ENCODE measurements at regions not wholly inside any gene's neighbourhood (a gene's known extent, or its start where the extent isn't known, plus 50 kb on each side); places are given as distances from the start of the nearest gene placed in this dataset.

DNA sequence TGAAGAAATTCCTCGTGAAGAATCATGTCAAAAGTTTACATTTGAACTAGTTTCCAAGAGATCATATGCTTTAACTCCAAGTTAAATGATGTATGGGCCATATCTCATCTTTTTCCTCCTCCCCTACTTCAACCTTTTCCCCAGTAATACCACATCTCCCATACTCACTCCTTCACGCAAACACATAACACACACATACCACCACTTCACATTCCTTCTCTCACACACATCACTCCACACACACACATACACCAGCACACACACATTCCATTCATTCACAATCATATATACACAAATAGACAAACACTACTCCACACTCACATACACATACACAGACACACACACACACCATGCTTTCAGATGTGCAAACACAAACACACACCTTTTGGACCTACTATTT, 769.0 kb upstream of the NR2F2 start:
- no peaks in the 10 kb centered on the region for H3K79me2 ChIP-seq (replicated peaks; ENCODE audit: insufficient read depth)
- TF ChIP-seq EZH2phosphoT487 (IDR thresholded peaks at IDR 0.05; ENCODE audit: unreplicated experiment) (no peak), EZH2 (IDR thresholded peaks at IDR 0.05; ENCODE audit: low read depth, unreplicated experiment) (no peak), STAT1 (IDR thresholded peaks at IDR 0.05; ENCODE audit: unreplicated experiment) (no peak), CREB1 (CRISPR knock-in tag; IDR thresholded peaks at IDR 0.05; ENCODE audit: low read depth) (no peak), ZNF331 (CRISPR knock-in tag; IDR thresholded peaks at IDR 0.05; ENCODE audit: low read depth) (no peak), NANOG (IDR thresholded peaks at IDR 0.05; ENCODE audit: borderline replicate concordance) (no peak), ZNF114 (CRISPR knock-in tag; IDR thresholded peaks at IDR 0.05) (no peak), POLR2AphosphoS5 (IDR thresholded peaks at IDR 0.05; ENCODE audit: low read depth) (no peak), JUNB (IDR thresholded peaks at IDR 0.05; ENCODE audit: unreplicated experiment) (no peak)
- TF ChIP-seq, protein P1, sequence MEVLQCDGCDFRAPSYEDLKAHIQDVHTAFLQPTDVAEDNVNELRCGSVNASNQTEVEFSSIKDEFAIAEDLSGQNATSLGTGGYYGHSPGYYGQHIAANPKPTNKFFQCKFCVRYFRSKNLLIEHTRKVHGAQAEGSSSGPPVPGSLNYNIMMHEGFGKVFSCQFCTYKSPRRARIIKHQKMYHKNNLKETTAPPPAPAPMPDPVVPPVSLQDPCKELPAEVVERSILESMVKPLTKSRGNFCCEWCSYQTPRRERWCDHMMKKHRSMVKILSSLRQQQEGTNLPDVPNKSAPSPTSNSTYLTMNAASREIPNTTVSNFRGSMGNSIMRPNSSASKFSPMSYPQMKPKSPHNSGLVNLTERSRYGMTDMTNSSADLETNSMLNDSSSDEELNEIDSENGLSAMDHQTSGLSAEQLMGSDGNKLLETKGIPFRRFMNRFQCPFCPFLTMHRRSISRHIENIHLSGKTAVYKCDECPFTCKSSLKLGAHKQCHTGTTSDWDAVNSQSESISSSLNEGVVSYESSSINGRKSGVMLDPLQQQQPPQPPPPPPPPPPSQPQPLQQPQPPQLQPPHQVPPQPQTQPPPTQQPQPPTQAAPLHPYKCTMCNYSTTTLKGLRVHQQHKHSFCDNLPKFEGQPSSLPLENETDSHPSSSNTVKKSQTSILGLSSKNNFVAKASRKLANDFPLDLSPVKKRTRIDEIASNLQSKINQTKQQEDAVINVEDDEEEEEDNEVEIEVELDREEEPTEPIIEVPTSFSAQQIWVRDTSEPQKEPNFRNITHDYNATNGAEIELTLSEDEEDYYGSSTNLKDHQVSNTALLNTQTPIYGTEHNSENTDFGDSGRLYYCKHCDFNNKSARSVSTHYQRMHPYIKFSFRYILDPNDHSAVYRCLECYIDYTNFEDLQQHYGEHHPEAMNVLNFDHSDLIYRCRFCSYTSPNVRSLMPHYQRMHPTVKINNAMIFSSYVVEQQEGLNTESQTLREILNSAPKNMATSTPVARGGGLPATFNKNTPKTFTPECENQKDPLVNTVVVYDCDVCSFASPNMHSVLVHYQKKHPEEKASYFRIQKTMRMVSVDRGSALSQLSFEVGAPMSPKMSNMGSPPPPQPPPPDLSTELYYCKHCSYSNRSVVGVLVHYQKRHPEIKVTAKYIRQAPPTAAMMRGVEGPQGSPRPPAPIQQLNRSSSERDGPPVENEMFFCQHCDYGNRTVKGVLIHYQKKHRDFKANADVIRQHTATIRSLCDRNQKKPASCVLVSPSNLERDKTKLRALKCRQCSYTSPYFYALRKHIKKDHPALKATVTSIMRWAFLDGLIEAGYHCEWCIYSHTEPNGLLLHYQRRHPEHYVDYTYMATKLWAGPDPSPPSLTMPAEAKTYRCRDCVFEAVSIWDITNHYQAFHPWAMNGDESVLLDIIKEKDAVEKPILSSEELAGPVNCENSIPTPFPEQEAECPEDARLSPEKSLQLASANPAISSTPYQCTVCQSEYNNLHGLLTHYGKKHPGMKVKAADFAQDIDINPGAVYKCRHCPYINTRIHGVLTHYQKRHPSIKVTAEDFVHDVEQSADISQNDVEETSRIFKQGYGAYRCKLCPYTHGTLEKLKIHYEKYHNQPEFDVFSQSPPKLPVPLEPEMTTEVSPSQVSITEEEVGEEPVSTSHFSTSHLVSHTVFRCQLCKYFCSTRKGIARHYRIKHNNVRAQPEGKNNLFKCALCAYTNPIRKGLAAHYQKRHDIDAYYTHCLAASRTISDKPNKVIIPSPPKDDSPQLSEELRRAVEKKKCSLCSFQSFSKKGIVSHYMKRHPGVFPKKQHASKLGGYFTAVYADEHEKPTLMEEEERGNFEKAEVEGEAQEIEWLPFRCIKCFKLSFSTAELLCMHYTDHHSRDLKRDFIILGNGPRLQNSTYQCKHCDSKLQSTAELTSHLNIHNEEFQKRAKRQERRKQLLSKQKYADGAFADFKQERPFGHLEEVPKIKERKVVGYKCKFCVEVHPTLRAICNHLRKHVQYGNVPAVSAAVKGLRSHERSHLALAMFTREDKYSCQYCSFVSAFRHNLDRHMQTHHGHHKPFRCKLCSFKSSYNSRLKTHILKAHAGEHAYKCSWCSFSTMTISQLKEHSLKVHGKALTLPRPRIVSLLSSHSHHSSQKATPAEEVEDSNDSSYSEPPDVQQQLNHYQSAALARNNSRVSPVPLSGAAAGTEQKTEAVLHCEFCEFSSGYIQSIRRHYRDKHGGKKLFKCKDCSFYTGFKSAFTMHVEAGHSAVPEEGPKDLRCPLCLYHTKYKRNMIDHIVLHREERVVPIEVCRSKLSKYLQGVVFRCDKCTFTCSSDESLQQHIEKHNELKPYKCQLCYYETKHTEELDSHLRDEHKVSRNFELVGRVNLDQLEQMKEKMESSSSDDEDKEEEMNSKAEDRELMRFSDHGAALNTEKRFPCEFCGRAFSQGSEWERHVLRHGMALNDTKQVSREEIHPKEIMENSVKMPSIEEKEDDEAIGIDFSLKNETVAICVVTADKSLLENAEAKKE (CRISPR knock-in tag; IDR thresholded peaks at IDR 0.05) = no peak
- TF ChIP-seq, protein P2, sequence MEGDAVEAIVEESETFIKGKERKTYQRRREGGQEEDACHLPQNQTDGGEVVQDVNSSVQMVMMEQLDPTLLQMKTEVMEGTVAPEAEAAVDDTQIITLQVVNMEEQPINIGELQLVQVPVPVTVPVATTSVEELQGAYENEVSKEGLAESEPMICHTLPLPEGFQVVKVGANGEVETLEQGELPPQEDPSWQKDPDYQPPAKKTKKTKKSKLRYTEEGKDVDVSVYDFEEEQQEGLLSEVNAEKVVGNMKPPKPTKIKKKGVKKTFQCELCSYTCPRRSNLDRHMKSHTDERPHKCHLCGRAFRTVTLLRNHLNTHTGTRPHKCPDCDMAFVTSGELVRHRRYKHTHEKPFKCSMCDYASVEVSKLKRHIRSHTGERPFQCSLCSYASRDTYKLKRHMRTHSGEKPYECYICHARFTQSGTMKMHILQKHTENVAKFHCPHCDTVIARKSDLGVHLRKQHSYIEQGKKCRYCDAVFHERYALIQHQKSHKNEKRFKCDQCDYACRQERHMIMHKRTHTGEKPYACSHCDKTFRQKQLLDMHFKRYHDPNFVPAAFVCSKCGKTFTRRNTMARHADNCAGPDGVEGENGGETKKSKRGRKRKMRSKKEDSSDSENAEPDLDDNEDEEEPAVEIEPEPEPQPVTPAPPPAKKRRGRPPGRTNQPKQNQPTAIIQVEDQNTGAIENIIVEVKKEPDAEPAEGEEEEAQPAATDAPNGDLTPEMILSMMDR (conservative IDR thresholded peaks at IDR 0.05; ENCODE audit: low read depth in 2 of 2) = no peak
- TF ChIP-seq, protein P3, sequence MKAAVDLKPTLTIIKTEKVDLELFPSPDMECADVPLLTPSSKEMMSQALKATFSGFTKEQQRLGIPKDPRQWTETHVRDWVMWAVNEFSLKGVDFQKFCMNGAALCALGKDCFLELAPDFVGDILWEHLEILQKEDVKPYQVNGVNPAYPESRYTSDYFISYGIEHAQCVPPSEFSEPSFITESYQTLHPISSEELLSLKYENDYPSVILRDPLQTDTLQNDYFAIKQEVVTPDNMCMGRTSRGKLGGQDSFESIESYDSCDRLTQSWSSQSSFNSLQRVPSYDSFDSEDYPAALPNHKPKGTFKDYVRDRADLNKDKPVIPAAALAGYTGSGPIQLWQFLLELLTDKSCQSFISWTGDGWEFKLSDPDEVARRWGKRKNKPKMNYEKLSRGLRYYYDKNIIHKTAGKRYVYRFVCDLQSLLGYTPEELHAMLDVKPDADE (IDR thresholded peaks at IDR 0.05) = no peak
- TF ChIP-seq, protein P4, sequence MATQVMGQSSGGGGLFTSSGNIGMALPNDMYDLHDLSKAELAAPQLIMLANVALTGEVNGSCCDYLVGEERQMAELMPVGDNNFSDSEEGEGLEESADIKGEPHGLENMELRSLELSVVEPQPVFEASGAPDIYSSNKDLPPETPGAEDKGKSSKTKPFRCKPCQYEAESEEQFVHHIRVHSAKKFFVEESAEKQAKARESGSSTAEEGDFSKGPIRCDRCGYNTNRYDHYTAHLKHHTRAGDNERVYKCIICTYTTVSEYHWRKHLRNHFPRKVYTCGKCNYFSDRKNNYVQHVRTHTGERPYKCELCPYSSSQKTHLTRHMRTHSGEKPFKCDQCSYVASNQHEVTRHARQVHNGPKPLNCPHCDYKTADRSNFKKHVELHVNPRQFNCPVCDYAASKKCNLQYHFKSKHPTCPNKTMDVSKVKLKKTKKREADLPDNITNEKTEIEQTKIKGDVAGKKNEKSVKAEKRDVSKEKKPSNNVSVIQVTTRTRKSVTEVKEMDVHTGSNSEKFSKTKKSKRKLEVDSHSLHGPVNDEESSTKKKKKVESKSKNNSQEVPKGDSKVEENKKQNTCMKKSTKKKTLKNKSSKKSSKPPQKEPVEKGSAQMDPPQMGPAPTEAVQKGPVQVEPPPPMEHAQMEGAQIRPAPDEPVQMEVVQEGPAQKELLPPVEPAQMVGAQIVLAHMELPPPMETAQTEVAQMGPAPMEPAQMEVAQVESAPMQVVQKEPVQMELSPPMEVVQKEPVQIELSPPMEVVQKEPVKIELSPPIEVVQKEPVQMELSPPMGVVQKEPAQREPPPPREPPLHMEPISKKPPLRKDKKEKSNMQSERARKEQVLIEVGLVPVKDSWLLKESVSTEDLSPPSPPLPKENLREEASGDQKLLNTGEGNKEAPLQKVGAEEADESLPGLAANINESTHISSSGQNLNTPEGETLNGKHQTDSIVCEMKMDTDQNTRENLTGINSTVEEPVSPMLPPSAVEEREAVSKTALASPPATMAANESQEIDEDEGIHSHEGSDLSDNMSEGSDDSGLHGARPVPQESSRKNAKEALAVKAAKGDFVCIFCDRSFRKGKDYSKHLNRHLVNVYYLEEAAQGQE (IDR thresholded peaks at IDR 0.05; ENCODE audit: unreplicated experiment) = no peak
- H3K4me1 ChIP-seq (ENCODE audit: insufficient read depth) = 0 out of 2 replicates have a peak, but pooled peaks cover 7% of the 10 kb centered on the region
- no peak for ATAC-seq
- peaks cover 3% of the 10 kb centered on the region for H3K27me3 Mint-ChIP-seq (ENCODE audit: insufficient read depth, low read depth, poor library complexity)
- H3K27me3 ChIP-seq (ENCODE audit: insufficient read depth) = no peaks in the 10 kb centered on the region
- H3F3A ChIP-seq (replicated peaks; ENCODE audit: low read depth) = no peaks in the 10 kb centered on the region
- no peaks in the 10 kb centered on the region for H3K9me3 Mint-ChIP-seq
- no peaks in the 10 kb centered on the region for H3K36me3 Mint-ChIP-seq (ENCODE audit: low read depth)
- H2AFZ ChIP-seq = no peak overlapping the region
- H3K27ac Mint-ChIP-seq = no peak overlapping the region
- H3K36me3 ChIP-seq (ENCODE audit: insufficient read depth) = no peaks in the 10 kb centered on the region
- no peak overlapping the region for H3K27ac ChIP-seq (ENCODE audit: low read depth)
- no peak overlapping the region for H3K4me3 Mint-ChIP-seq
- no peak overlapping the region for H3K4me2 ChIP-seq
- H3K4me1 Mint-ChIP-seq = peaks cover 9% of the 10 kb centered on the region; the same call in 2 of the 3 replicates
- no peaks in the 10 kb centered on the region for H3K9me2 ChIP-seq (ENCODE audit: insufficient read depth)
- H3K4me3 ChIP-seq = no peak overlapping the region
- no peaks in the 10 kb centered on the region for H4K20me1 ChIP-seq (replicated peaks; ENCODE audit: insufficient read depth)
- no peak for DNase-seq (ENCODE audit: low spot score)
